COR-L47 (cell line): ENCODE measurements at regions not wholly inside any gene's neighbourhood (a gene's known extent, or its start where the extent isn't known, plus 50 kb on each side); places are given as distances from the start of the nearest gene placed in this dataset.

Experiments
- DNase-seq: peaks from one replicate; lab custom pipeline; 2025; lab: John Stamatoyannopoulos, UW

GRCh38 chr2:83786140-83786539 is 672.9 kb downstream of the SUCLG1 start:
- DNase-seq: no peak

- DNase-seq: no peak
Measured at GRCh38 chr2:83784947-83785346, 674.1 kb downstream of the SUCLG1 start.

DNA sequence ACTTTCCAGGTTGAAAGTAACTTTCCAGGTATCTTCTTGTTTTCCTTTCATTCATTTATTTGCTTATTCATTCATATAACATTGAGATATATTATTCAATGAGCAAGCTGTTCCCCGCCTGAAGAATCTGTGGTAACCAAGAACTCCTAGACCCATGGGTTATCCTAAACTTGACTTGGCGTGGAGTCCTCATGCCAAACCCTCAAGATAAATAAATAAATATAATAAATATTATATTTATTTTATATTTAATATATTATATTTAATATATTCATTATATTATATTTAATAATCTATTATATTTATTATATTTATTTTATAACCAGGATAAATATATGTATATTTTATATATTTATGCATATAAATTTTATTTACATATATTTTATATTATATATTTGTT is 674.8 kb downstream of the SUCLG1 start:
- DNase-seq: no peak

- no peak for DNase-seq
Measured at GRCh38 chr2:83782122-83782521, 677.0 kb downstream of the SUCLG1 start.

DNA sequence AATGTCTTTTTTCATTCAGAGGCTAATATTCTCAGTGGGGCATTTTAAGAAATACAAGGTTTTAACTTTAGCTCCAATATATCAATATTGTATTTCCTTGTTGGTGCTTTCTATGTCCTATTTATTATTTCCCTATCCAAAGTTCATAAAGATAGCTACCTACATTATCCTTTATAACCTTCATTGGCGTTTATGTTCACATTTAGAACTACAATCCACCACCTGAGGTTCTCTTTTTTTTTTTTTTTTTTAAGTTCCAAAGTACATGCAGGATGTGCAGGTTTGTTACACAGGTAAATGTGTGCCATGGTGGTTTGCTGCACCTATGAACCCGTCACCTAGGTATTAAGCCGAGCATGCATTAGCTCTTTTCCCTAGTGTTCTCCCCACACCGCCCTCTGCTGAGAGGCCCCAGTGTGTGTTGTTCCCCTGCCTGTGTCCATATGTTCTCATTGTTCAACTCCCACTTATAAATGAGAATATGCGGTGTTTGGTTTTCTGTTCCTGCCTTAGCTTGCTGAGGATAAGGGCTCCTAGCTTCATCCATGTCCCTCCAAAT is 694.6 kb downstream of the SUCLG1 start:
- DNase-seq: no peak

GRCh38 chr2:83757329-83757728 is 701.8 kb downstream of the SUCLG1 start:
- no peak for DNase-seq

- no peak for DNase-seq
Measured at GRCh38 chr2:83756219-83756618, 702.9 kb downstream of the SUCLG1 start.

DNA sequence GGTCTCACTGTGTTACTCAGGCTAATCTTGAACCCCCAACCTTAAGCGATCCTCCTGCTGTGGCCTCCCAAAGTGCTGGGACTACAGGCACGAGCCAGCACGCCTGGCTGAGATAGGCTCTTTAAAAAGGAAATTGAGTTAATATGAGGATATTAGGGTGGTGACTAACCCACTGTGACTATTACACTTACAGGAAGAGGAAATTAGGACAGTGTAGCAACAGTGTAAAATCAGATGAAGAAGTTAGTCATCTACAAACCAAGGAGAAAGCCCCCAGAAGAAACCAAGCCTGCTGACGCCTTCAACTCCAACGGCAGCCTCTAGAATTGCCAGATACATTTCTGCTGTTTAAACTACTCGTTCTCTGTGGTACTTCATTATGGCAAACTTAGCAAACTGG is 711.9 kb downstream of the SUCLG1 start:
- no peak for DNase-seq

GRCh38 chr2:83744855-83745254 is 714.2 kb downstream of the SUCLG1 start:
- DNase-seq: no peak

DNA sequence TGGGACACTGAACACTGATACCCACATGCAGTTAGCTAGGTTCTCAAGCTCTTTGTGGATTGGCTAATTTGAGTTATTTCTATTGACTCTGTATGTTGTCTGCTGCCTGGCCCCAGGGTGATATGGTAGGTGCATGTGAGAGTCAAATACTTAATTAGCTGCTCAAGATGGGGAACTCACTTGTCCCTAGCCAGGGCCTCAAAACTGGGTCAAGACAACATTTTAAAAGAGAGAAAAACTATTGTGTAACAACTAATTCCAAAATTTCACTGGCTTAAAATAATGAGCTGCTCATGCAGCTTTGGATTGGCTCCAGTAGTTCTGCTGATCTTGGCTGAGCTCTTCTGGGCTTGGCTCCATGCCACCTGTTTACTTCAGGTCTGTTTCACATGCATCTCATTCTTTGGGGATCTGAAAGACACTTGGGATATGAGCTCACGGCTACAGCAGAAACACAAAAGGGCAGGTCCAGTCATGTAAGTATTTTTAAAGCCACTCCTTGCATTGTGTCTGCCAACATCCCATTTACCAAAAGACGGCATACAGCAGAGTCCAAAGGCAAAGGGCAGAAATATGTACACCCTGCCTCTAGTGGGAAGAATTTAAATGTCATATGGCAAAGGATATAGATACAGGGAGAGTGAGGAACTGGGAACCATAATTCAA is 716.8 kb downstream of the SUCLG1 start:
- DNase-seq: no peak

DNA sequence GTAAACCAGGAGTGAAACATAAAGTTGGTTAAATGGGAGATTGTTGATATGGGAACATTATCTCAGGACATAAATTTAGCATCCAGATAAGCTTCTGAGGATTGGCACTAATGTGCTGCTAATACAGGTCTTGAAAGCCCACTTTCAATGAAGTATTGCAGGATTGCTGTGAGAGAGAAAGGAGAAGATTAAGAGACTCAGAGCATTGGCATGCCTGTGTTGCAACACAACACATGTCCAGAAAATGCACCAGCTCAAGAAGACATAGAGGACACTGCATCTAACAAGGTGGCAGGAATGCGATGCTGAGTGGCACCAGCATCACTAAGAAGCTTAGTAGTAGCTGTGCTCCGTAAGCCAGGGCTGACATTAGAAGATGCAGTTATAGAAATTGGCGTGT is 728.9 kb downstream of the SUCLG1 start:
- no peak for DNase-seq

DNA sequence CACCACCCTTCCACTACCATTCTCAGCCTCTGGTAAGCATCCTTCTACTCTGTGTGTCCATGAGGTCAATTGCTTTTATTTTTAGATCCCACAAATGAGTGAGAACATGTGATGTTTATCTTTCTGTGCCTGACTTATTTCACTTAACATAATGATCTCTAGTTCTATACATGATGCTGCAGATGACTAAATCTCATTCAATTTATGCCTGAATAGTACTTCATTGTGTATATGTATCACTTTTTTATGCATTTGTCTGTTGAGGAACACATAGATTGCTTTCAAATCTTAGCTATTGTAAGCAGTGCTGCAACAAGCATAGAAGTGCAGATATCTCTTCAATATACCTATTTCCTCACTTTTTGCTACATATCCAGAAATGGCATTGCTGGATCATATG is 733.3 kb downstream of the SUCLG1 start:
- DNase-seq: no peak

GRCh38 chr2:83705146-83705545 is 753.9 kb downstream of the SUCLG1 start:
- DNase-seq: no peak

DNA sequence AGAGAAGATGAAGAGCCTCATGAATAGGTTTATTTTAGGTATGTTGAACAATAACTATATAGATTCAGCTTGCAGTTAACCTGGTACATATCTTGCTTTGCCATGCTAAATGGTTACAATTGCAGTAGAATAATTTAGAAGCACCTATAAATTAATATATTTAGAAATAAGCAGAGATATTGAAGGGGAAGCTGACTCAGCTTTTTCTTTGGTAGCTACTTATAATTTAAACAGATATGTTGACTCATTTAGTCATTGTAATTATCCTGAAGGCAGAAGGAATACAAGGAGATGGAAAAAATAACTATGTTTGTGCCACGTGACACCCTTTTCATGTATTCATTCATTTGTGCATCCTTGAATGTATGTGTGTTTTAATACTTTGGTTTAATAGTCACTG is 755.5 kb downstream of the SUCLG1 start:
- DNase-seq: no peak

GRCh38 chr2:83696838-83697237 is 762.2 kb downstream of the SUCLG1 start:
- DNase-seq: no peak

- no peak for DNase-seq
Measured at GRCh38 chr2:83695530-83695929, 763.5 kb downstream of the SUCLG1 start.

- DNase-seq: no peak
Measured at GRCh38 chr2:83695037-83695436, 764.0 kb downstream of the SUCLG1 start.

GRCh38 chr2:83689402-83689801 is 769.7 kb downstream of the SUCLG1 start:
- no peak for DNase-seq

DNA sequence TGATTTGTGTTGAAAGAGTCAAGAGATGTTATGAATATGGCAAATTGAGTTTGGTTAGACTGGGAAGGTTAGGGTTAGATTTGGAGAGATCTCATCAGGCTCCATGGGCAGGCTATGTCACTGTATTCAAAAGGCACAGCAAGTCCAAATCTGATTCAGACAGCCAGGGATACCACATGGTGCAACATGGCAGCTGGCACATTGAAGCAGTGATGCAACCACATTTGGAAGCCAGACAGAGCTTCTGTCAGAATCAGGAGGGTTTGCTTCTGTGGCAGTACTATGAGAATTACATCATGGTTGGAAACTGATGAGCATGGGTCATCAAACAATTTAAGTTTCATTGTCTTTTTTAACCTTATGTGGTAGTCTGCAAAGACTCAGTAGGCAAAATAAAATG is 772.2 kb downstream of the SUCLG1 start:
- no peak for DNase-seq

- DNase-seq: no peak
Measured at GRCh38 chr2:83674050-83674449, 785.0 kb downstream of the SUCLG1 start.

GRCh38 chr2:83665894-83666293 is 793.2 kb downstream of the SUCLG1 start:
- DNase-seq: no peak

DNA sequence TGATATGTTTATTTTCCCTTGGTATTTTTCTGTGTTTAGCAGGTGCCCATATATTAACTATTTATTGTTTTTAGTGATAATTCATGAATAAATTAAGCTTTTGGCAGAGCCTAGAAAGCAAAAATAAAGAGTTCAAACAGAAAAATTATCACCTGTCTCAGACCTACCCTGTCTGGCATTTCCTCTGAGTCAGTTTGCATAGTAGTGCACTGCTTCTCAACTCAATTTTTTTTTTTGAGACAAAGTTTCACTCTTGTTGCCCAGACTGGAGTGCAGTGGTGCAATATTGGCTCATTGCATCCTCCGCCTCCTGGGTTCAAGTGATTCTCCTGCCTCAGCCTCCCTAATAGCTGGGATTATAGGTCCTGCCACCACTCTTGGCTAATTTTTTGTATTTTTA is 793.9 kb downstream of the SUCLG1 start:
- no peak for DNase-seq

GRCh38 chr2:83661711-83662110 is 797.4 kb downstream of the SUCLG1 start:
- DNase-seq: no peak

- no peak for DNase-seq
Measured at GRCh38 chr2:83654091-83654611, 804.9 kb downstream of the SUCLG1 start.
